Thyroid gland (tissue), 4 donors: ENCODE measurements at regions not wholly inside any gene's neighbourhood (a gene's known extent, or its start where the extent isn't known, plus 50 kb on each side); places are given as distances from the start of the nearest gene placed in this dataset.

ENCODE experiments used
- POLR2A ChIP-seq, 2 donors: fragments of 450-650 bp; IDR thresholded peaks; one replicate each; pipeline ENCODE4 v1.6.1; 2017; ENCODE audit warnings: antibody characterized with exemption in 2 of 2, mild to moderate bottlenecking in 2 of 2, moderate library complexity in 1 of 2
- TF ChIP-seq, protein P1 (sequence below), 6 experiments: fragments of 200-600 bp in 3 of 6; fragments of 450-650 bp in 3 of 6; sonication (generic) in 3 of 6; IDR thresholded peaks; one replicate each; pipeline ENCODE4 v1.5.1; 2016 to 2019; ENCODE audit warnings: antibody characterized with exemption in 6 of 6, mild to moderate bottlenecking in 2 of 6, inconsistent platforms in 1 of 6, moderate library complexity in 1 of 6

DNA sequence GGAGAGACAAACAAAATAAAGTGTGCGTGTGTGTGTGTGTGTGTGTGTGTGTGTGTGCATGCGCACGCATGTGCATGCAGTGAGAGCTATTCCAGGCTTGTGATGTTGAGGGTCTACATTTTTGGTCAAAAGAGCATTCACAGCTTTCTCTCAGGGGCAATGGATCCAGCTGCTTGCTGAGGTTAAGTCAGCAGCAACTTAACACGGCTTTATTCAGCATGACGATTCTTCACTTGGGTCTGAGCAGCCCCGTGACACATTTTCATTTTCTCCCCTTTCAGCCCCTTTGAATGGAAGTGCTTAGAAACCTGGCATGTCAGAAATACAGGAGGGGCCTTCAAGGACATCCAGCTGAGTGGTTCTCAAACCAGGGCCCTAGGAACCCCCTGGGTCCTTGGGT is 66.4 kb upstream of the MED9 start:
- TF ChIP-seq, protein P1, sequence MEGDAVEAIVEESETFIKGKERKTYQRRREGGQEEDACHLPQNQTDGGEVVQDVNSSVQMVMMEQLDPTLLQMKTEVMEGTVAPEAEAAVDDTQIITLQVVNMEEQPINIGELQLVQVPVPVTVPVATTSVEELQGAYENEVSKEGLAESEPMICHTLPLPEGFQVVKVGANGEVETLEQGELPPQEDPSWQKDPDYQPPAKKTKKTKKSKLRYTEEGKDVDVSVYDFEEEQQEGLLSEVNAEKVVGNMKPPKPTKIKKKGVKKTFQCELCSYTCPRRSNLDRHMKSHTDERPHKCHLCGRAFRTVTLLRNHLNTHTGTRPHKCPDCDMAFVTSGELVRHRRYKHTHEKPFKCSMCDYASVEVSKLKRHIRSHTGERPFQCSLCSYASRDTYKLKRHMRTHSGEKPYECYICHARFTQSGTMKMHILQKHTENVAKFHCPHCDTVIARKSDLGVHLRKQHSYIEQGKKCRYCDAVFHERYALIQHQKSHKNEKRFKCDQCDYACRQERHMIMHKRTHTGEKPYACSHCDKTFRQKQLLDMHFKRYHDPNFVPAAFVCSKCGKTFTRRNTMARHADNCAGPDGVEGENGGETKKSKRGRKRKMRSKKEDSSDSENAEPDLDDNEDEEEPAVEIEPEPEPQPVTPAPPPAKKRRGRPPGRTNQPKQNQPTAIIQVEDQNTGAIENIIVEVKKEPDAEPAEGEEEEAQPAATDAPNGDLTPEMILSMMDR (IDR thresholded peaks at IDR 0.05): no peak
- TF ChIP-seq POLR2A (IDR thresholded peaks at IDR 0.05): no peak
